HuH-7 (cell line): ENCODE measurements at regions not wholly inside any gene's neighbourhood (a gene's known extent, or its start where the extent isn't known, plus 50 kb on each side); places are given as distances from the start of the nearest gene placed in this dataset.
"Not testable (repeated sequence)": the region's sequence is repeated elsewhere in the genome, so short reads cannot be mapped to it uniquely, and the experiment has no call there.

ENCODE experiments used
- DNase-seq: peaks from one replicate; pipeline ENCODE4 v3.0.0; 2011; ENCODE audit warnings: low spot score

GRCh38 chr12:116687888-116688287, 50.0 kb downstream of the SPRING1 start:
- DNase-seq = peak; percentile 36

- no peak for DNase-seq
Measured at GRCh38 chr12:116684891-116685290, 53.0 kb downstream of the SPRING1 start.

DNA sequence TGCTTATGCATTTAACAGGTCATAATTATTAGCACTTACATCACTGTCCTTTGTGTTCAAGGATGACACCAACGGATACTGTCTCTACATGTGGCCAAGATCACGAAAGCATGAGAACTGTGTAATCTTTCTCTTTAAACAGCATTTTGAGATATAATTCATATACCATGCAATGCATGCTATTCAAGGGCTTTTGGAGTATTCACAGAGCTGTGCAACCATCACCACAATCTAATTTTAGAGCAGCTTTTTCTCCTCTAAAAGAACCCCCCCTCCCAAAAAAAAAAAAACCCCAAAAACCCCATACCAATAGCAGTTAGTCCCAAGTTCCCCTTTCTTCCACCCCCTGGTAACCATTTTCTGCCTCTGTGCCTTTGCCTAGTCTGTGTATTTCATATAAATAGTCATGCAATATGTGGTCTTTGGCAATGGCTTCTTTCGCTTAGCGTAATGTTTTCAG, 60.6 kb downstream of the SPRING1 start:
- no peak for DNase-seq

- no peak for DNase-seq
Measured at GRCh38 chr12:116675339-116676107, 62.3 kb downstream of the SPRING1 start.

DNA sequence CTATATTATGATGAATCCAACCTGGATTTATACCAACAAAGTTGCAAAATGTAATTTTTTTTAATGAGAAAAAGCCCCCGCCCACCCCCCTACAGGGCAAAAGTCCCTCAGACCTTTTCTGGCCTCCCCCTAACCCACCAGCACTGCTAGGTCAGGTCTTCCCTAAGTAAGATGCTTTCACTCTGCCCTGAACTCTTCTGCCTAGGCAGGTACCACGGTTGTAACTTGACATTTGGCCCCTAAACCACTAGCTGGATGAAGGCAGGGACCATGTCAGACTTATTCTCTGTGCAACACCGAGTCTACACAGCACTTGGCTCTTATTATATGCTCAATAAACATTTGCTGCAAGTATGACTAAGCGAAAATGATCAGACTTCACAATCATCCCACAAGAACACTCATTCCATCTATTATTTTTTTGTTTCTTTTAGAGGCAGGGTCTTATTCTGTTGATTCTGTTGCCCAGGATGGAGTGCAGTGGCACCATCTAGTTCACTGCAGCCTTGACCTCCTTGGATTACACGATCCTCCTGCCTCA, 63.2 kb downstream of the SPRING1 start:
- no peak for DNase-seq

GRCh38 chr12:116673681-116674111, 64.2 kb downstream of the SPRING1 start:
- no peak for DNase-seq

DNA sequence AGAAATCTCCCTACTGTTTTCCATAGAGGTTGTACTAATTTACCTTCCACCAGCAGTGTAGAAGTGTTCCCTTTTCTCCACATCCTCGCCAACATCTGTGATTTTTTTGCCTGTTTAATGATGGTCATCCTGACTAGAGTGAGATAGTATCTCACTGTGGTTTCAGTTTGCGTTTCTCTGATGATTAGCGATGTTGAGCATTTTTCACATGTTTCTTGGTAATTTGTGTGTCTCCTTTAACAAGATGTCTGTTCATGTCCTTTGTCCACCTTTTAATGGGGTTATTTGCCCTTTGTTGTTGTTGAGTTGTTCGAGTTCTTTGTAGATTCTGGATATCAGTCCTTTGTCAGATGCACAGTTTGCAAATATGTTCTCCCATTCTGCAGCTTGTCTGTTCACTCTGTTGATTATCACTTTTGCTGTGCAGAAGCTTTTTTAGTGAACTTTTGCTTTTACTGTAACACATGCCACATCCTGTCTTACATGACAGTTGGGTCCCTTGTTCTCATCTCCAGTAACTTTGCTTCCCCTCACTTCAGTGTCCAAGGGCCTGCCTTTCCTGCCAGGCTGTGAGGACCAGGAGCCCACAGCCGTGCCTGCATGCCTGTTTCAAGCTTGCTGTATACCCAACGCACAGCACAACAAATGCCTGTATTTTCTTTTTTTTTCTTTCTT, 64.9 kb downstream of the SPRING1 start:
- DNase-seq = no peak

DNA sequence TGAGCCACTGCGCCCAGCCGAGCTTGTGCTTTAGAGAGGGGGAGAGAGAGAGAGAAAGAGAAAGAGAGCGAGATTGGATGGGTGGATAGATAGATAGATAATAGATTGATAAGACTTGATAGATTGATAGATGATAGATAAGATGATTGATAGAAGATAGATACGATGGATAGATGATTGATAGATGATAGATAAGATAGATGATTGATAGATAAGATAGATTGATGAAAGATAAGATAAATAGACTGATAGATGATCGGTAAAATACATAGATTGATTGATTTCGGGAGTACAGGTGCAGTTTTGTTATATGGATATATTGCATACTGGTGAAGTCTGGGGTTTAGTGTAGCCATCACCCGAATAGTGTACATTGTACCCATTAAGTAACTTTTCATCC, 65.9 kb downstream of the SPRING1 start:
- no peak for DNase-seq

DNA sequence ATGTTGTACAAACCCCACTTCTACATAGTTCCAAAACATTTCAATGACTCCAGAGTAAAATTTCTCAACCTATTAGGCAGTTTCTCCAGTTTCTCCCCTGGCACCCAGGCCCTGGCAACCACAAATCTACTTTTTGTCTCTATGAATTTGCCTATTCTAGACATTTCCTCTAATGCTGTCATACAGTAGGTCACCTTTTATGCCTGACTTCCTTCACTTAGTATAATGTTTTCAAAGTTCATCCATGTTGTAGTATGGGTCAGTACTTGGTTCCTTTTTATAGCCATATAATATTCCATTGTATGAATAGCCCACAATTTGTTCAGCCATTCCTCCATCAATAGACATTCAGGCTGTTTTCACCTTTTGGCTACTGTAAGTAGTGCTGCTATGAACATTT, 67.0 kb downstream of the SPRING1 start:
- DNase-seq = no peak

DNA sequence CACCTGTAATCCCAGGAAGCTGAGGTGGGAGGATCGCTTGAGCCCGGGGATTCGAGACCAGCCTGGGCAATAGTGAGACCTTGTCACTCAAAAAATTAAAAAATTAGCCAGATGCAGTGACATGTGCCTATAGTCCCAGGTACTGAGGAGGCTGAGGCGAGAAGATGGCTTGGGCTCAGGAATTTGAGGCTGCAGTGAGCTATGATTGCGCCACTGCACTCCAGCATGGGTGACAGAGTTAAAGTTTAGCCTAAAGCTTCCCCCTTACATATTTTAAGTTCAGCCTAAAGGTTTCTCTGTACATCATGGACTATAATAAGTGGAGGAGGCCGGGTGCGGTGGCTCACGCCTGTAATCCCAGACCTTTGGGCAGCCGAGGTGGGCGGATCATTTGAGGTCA, 70.1 kb downstream of the SPRING1 start:
- DNase-seq = no peak

GRCh38 chr12:116666829-116667228, 71.0 kb downstream of the SPRING1 start:
- DNase-seq = not testable (repeated sequence)

DNA sequence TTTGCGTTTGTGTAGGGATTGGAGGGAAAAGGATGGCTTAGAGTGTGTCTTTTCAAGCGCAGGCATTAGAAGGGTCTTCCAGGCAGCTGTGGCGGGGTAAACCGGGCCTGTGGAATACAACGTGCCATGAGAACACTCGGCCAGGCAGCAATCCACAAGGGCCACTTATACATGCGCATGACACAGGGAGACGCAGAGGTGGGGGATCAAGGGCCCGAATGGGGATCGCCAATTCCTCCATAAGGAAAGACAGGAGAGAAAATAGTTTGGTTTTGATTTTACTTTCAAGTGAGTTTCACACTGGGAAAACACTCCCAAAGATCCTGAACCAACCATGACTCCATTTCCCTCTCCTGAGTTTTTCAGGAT, 71.6 kb downstream of the SPRING1 start:
- DNase-seq = no peak

GRCh38 chr12:116665666-116666304, 72.1 kb downstream of the SPRING1 start:
- DNase-seq = no peak

GRCh38 chr12:116664085-116664484, 73.8 kb downstream of the SPRING1 start:
- DNase-seq = no peak

GRCh38 chr12:116662612-116663144, 75.2 kb downstream of the SPRING1 start:
- DNase-seq = peak; percentile 37

- DNase-seq = no peak
Measured at GRCh38 chr12:116661341-116661740, 76.5 kb downstream of the SPRING1 start.

DNA sequence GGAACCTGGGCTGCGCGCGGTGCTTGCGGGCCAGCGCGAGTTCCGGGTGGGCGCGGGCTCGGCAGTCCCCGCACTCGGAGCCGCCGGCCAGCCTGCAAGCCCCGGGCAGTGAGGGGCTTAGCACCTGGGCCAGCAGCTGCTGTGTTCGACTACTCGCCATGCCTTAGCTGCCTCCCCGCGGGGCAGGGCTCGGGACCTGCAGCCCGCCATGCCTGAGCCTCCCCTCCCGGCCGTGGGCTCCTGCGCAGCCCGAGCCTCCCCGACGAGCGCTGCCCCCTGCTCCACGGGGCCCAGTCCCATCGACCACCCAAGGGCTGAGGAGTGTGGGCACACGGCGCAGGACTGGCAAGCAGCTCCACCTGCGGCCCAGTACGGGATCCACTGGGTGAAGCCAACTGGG, 77.1 kb downstream of the SPRING1 start:
- not testable (repeated sequence) for DNase-seq

DNA sequence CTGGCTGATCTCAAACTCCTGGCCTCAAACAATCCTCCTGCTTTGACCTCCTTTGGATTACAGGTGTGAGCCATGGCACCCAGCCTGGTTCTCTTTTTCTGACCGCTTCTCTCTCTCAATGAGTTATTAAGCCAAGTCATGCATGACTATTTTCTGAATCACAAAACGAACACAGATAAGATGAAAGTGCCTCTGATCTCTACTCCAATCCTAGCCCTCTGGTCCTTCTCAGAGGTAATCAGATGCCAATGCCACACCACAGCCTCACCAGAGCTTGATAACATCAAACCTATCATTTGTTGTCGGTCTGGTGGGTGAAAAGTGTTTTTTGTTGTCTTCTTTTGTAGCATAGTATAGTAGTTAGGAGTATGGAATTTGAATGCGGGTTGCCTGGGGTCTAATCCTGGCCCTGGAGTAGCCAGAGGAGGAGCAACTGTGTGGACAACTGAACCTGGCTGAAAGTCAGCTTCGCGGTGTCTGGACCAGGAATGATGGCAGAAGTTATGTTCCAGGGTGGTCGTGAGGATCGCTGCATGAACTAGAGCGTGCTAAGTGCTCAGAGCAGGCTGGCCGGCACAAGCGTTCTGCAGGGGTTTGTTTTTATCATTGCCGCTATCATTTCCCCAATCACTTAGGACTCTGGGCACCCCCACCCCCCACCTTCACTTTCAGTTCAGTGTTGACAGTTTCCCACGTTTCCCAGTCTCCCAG, 77.9 kb downstream of the SPRING1 start:
- DNase-seq = no peak

DNA sequence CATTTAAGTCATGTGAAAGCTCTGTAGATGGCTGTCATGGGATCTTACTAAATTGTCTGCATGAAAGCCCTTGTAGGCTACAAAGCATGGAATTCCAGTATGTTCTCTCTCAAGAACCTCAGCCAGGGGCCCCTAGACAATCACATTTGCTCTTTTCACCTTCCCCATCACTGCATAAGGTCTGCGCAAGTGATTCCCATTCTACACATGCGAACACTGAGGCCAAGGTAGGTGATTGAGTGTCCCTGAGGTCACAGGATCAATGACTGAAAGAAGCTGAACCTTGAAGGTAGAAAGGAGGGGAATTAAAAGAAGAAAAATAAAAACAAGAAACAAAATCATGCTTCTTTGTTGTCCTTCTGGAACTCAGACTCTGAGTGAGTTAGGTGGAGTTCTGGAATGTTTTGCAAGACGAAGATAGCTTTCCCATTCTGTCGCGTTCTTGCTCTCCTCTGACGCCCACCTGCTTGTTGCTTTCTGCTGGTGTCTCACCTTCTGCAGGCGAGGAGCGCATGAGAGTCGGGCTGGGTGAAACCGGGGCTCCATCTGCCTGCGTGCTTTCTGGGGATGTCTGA, 79.9 kb downstream of the SPRING1 start:
- DNase-seq = no peak

- DNase-seq = no peak
Measured at GRCh38 chr12:116656306-116656705, 81.6 kb downstream of the SPRING1 start.

- DNase-seq = no peak
Measured at GRCh38 chr12:116654226-116654743, 83.6 kb downstream of the SPRING1 start.
